ENCODE measurements at regions not wholly inside any gene's neighbourhood (a gene's known extent, or its start where the extent isn't known, plus 50 kb on each side); places are given as distances from the start of the nearest gene placed in this dataset.

DNA sequence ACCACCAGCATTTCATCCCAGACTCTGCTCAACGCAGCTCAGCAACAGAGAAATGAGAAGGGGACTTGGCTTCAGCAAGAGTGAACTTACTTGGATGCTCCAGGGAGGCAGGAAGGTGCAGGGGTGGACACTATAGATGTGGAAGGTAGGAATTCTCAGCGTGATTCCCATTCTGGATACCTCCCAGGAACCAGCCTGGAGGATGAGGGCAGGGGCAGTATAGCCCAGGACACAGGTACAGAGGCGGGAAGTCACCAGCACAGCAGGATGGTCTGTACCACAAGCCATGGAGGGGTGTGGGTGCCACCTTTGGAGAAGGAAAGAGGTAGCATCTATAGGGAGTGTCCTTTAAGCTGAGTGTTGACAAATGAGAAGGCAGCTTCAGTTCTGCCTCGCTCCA, 1275.2 kb downstream of the TBC1D22A start:
- Histone ChIP-seq H3K4me3 (ENCODE audit: low read depth, low read length) (no peak overlapping the region), H3K4me1 (ENCODE audit: control insufficient read depth, insufficient read depth, low read length) (no peaks in the 10 kb centered on the region), H3K27ac (ENCODE audit: extremely low read depth, low read depth, low read length) (no peak overlapping the region), H3K9me3 (ENCODE audit: control insufficient read depth, insufficient read depth, low read depth, low read length) (no peaks in the 10 kb centered on the region), H3K36me3 (ENCODE audit: control insufficient read depth in 2 of 2, insufficient read depth in 1 of 2, low read length in 2 of 2) (no peaks in the 10 kb centered on the region)
- TF ChIP-seq ZFP3 (tag by site-specific recombination; IDR thresholded peaks at IDR 0.05; ENCODE audit: low read depth) (no peak), ZNF280D (tag by site-specific recombination; IDR thresholded peaks at IDR 0.05) (no peak), ZNF10 (tag by site-specific recombination; IDR thresholded peaks at IDR 0.05) (no peak), GLIS2 (tag by site-specific recombination; IDR thresholded peaks at IDR 0.05) (no peak), ZNF23 (tag by site-specific recombination; IDR thresholded peaks at IDR 0.05; ENCODE audit: borderline replicate concordance) (no peak), ZNF366 (tag by site-specific recombination; conservative IDR thresholded peaks at IDR 0.05) (no peak), ZNF830 (tag by site-specific recombination; IDR thresholded peaks at IDR 0.05; ENCODE audit: low read depth) (no peak), CTCF (tag by site-specific recombination; IDR thresholded peaks at IDR 0.05) (no peak), ZNF140 (tag by site-specific recombination; IDR thresholded peaks at IDR 0.05) (no peak), ZNF221 (tag by site-specific recombination; IDR thresholded peaks at IDR 0.05; ENCODE audit: borderline replicate concordance) (no peak), ZBTB48 (tag by site-specific recombination; IDR thresholded peaks at IDR 0.05) (no peak), ZBTB20 (tag by site-specific recombination; IDR thresholded peaks at IDR 0.05) (no peak), ZNF610 (tag by site-specific recombination; IDR thresholded peaks at IDR 0.05; ENCODE audit: borderline replicate concordance) (no peak)
- ChIA-PET POLR2A (no interaction called here), CTCF (no interaction called here)

DNA sequence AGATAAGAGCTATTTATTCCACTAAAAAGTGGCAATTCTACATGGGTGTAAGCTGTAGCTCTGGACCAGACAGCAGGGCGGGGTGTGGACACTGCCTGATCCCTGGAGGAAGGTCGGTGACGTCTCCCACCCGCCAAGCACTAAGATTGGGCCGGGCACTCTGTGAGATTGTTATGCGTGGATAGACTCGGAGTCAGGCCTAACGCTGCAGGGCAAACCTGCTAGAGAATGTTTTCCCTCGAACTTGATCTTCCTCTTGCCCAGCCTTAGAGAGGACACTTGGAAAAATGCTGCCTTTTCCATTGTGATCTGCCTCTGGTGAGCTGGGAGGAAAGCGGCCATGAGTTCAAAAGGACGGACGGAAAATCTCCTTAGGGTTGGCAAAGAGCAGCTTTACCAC, 1273.4 kb downstream of the TBC1D22A start:
- no peak overlapping the region for H3K27ac ChIP-seq (ENCODE audit: extremely low read depth, low read depth, low read length)
- H3K36me3 ChIP-seq (ENCODE audit: control insufficient read depth in 2 of 2, insufficient read depth in 1 of 2, low read length in 2 of 2) = no peaks in the 10 kb centered on the region
- ChIA-PET CTCF (interaction anchor here (0.7 kb wide), 2 partner anchors 112 to 561 kb away, joined by 3 read pairs; no protein-coding TSS in a partner anchor), POLR2A (no interaction called here)
- no peaks in the 10 kb centered on the region for H3K9me3 ChIP-seq (ENCODE audit: control insufficient read depth, insufficient read depth, low read depth, low read length)
- no peaks in the 10 kb centered on the region for H3K4me1 ChIP-seq (ENCODE audit: control insufficient read depth, insufficient read depth, low read length)
- no peak overlapping the region for H3K4me3 ChIP-seq (ENCODE audit: low read depth, low read length)
- TF ChIP-seq ZNF791 (tag by site-specific recombination; IDR thresholded peaks at IDR 0.05) (no peak), ZNF19 (tag by site-specific recombination; IDR thresholded peaks at IDR 0.05; ENCODE audit: low read depth) (no peak), GLI2 (tag by site-specific recombination; IDR thresholded peaks at IDR 0.05; ENCODE audit: borderline replicate concordance, low read depth) (no peak), ZNF324 (tag by site-specific recombination; IDR thresholded peaks at IDR 0.05) (no peak), ZNF585B (tag by site-specific recombination; IDR thresholded peaks at IDR 0.05) (no peak), ZNF692 (tag by site-specific recombination; IDR thresholded peaks at IDR 0.05) (no peak), ZNF10 (tag by site-specific recombination; IDR thresholded peaks at IDR 0.05) (no peak), SALL2 (tag by site-specific recombination; IDR thresholded peaks at IDR 0.05; ENCODE audit: borderline replicate concordance) (no peak)
- TF ChIP-seq, protein P1, sequence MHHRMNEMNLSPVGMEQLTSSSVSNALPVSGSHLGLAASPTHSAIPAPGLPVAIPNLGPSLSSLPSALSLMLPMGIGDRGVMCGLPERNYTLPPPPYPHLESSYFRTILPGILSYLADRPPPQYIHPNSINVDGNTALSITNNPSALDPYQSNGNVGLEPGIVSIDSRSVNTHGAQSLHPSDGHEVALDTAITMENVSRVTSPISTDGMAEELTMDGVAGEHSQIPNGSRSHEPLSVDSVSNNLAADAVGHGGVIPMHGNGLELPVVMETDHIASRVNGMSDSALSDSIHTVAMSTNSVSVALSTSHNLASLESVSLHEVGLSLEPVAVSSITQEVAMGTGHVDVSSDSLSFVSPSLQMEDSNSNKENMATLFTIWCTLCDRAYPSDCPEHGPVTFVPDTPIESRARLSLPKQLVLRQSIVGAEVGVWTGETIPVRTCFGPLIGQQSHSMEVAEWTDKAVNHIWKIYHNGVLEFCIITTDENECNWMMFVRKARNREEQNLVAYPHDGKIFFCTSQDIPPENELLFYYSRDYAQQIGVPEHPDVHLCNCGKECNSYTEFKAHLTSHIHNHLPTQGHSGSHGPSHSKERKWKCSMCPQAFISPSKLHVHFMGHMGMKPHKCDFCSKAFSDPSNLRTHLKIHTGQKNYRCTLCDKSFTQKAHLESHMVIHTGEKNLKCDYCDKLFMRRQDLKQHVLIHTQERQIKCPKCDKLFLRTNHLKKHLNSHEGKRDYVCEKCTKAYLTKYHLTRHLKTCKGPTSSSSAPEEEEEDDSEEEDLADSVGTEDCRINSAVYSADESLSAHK (tag by site-specific recombination; IDR thresholded peaks at IDR 0.05) = no peak
- TF ChIP-seq, protein P2, sequence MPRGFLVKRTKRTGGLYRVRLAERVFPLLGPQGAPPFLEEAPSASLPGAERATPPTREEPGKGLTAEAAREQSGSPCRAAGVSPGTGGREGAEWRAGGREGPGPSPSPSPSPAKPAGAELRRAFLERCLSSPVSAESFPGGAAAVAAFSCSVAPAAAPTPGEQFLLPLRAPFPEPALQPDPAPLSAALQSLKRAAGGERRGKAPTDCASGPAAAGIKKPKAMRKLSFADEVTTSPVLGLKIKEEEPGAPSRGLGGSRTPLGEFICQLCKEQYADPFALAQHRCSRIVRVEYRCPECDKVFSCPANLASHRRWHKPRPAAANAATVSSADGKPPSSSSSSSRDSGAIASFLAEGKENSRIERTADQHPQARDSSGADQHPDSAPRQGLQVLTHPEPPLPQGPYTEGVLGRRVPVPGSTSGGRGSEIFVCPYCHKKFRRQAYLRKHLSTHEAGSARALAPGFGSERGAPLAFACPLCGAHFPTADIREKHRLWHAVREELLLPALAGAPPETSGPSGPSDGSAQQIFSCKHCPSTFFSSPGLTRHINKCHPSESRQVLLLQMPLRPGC (tag by site-specific recombination; IDR thresholded peaks at IDR 0.05) = no peak
- TF ChIP-seq, protein P3, sequence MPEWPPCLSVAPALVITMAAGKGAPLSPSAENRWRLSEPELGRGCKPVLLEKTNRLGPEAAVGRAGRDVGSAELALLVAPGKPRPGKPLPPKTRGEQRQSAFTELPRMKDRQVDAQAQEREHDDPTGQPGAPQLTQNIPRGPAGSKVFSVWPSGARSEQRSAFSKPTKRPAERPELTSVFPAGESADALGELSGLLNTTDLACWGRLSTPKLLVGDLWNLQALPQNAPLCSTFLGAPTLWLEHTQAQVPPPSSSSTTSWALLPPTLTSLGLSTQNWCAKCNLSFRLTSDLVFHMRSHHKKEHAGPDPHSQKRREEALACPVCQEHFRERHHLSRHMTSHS (tag by site-specific recombination; IDR thresholded peaks at IDR 0.05) = no peak
